ENCODE measurements at regions not wholly inside any gene's neighbourhood (a gene's known extent, or its start where the extent isn't known, plus 50 kb on each side); places are given as distances from the start of the nearest gene placed in this dataset.

- CTCF ChIA-PET (ENCODE audit: partially characterized antibody) = interaction anchor here (0.7 to 1.7 kb wide), 2 partner anchors 11 to 27 kb away, joined by 3 to 5 read pairs; no protein-coding TSS in a partner anchor
- WGBS, 2 experiments (ENCODE audit: extremely low coverage in 1 of 2, insufficient coverage in 1 of 2, insufficient read length in 1 of 2, insufficient replicate concordance in 2 of 2, low coverage in 1 of 2, low lambda C conversion rate in 2 of 2, missing lambda C conversion rate in 1 of 2) = 93% methylated on average over 3 of the region's 3 CpGs; no CpG with 5 or more reads in 1 of the 2 experiments
- H4K8ac ChIP-seq (ENCODE audit: extremely low read depth, insufficient read depth, low read length) = no peak overlapping the region
- TF ChIP-seq SRF (IDR thresholded peaks at IDR 0.05; ENCODE audit: low read depth, low read length) (no peak), ZNF274 (IDR thresholded peaks at IDR 0.05; ENCODE audit: borderline replicate concordance, extremely low read depth, low read length) (no peak), EZH2 (IDR thresholded peaks at IDR 0.05; ENCODE audit: low read depth, low read length, severe bottlenecking) (no peak), SP1 (IDR thresholded peaks at IDR 0.05; ENCODE audit: low read depth, low read length) (no peak), KDM1A (IDR thresholded peaks at IDR 0.05; ENCODE audit: borderline replicate concordance, low read length) (no peak), PHF8 (conservative IDR thresholded peaks at IDR 0.05; ENCODE audit: low read depth, low read length) (no peak), RNF2 (IDR thresholded peaks at IDR 0.05; ENCODE audit: borderline replicate concordance, low read depth, low read length, missing control alignments, poor library complexity, severe bottlenecking) (no peak), CHD2 (IDR thresholded peaks at IDR 0.05; ENCODE audit: low read length) (no peak), SAP30 (IDR thresholded peaks at IDR 0.05; ENCODE audit: insufficient read depth, insufficient replicate concordance, low read length) (no peak), RXRA (IDR thresholded peaks at IDR 0.05; ENCODE audit: insufficient read depth, low read depth, low read length) (no peak), KDM4A (IDR thresholded peaks at IDR 0.05; ENCODE audit: low read depth, low read length, severe bottlenecking) (no peak), ATF3 (IDR thresholded peaks at IDR 0.05; ENCODE audit: insufficient read depth, low read depth, low read length) (no peak), E2F6 (IDR thresholded peaks at IDR 0.05) (no peak)
Measured at GRCh38 chr11:22459048-22459447, 120.9 kb downstream of the SLC17A6 start.

More at GRCh38 chr11:22459048-22459447, 120.9 kb downstream of the SLC17A6 start:
- Histone ChIP-seq H3K18ac (ENCODE audit: extremely low read depth, low read length) (no peak overlapping the region), H3K14ac (ENCODE audit: insufficient read length) (no peak overlapping the region), H2BK120ac (replicated peaks; ENCODE audit: low read depth, low read length) (no peak overlapping the region), H3K56ac (replicated peaks; ENCODE audit: insufficient read length, low read depth, low read length) (no peak overlapping the region), H2BK12ac (ENCODE audit: low read depth, low read length) (no peak overlapping the region), H4K20me1 (replicated peaks in 1 of 2; ENCODE audit: control insufficient read depth in 1 of 2, insufficient read depth in 2 of 2, low read length in 2 of 2) (no peaks in the 10 kb centered on the region), H3K79me2 (ENCODE audit: control insufficient read depth in 1 of 2, insufficient read depth in 2 of 2, low read length in 2 of 2) (no peaks in the 10 kb centered on the region), H4K5ac (ENCODE audit: insufficient read length, low read depth, low read length) (no peak overlapping the region), H3K27me3 (replicated peaks in 1 of 4; ENCODE audit: control insufficient read depth in 3 of 4, extremely low read depth in 1 of 4, insufficient read depth in 3 of 4, low read length in 3 of 4) (no peaks in the 10 kb centered on the region), H2BK15ac (ENCODE audit: low read length) (no peak overlapping the region), H3K9ac (replicated peaks in 1 of 4; ENCODE audit: extremely low read depth in 1 of 4, low read depth in 3 of 4, low read length in 3 of 4) (no peak overlapping the region), H3K9me3 (ENCODE audit: insufficient read depth in 2 of 2, low read depth in 1 of 2, low read length in 1 of 2) (no peaks in the 10 kb centered on the region), H3K4me2 (ENCODE audit: insufficient read depth in 1 of 2, low read depth in 2 of 2, low read length in 2 of 2) (no peak overlapping the region), H3K23me2 (ENCODE audit: low read depth, low read length) (no peaks in the 10 kb centered on the region; the same call in 1 of the 2 replicates), H2BK20ac (ENCODE audit: low read length) (no peak overlapping the region), H4K91ac (replicated peaks; ENCODE audit: insufficient read length, low read length) (no peak overlapping the region), H2AFZ (ENCODE audit: low read length) (no peak overlapping the region), H3K23ac (ENCODE audit: insufficient read length) (no peak overlapping the region), H3K36me3 (ENCODE audit: control insufficient read depth in 2 of 4, insufficient read depth in 4 of 4, low read length in 3 of 4) (no peaks in the 10 kb centered on the region), H2AK5ac (ENCODE audit: low read depth, low read length) (no peak overlapping the region), H3K4me1 (replicated peaks in 1 of 4; ENCODE audit: control insufficient read depth in 3 of 4, insufficient read depth in 4 of 4, low read length in 3 of 4) (peaks cover 0 to 2% (median 0%) of the 10 kb centered on the region in 4 experiments; a peak in 1 of 7 replicates), H3K79me1 (ENCODE audit: low read depth, low read length) (no peaks in the 10 kb centered on the region), H3K4ac (replicated peaks; ENCODE audit: insufficient read length, low read depth, low read length) (no peak overlapping the region), H3K4me3 (ENCODE audit: extremely low read depth in 1 of 4, insufficient read depth in 2 of 4, low read depth in 3 of 4, low read length in 4 of 4) (no peak overlapping the region), H2BK5ac (ENCODE audit: low read depth, low read length) (no peak overlapping the region), H3K27ac (ENCODE audit: low read depth, low read length) (no peak overlapping the region)
- DNase-seq (ENCODE audit: low read depth in 1 of 2, low spot score in 2 of 2) (no peak), FAIRE-seq (peak; percentile 45)
- POLR2A ChIA-PET (ENCODE audit: partially characterized antibody) = no interaction called here

Data from H1 (cell line).